ENCODE measurements at regions not wholly inside any gene's neighbourhood (a gene's known extent, or its start where the extent isn't known, plus 50 kb on each side); places are given as distances from the start of the nearest gene placed in this dataset.

DNA sequence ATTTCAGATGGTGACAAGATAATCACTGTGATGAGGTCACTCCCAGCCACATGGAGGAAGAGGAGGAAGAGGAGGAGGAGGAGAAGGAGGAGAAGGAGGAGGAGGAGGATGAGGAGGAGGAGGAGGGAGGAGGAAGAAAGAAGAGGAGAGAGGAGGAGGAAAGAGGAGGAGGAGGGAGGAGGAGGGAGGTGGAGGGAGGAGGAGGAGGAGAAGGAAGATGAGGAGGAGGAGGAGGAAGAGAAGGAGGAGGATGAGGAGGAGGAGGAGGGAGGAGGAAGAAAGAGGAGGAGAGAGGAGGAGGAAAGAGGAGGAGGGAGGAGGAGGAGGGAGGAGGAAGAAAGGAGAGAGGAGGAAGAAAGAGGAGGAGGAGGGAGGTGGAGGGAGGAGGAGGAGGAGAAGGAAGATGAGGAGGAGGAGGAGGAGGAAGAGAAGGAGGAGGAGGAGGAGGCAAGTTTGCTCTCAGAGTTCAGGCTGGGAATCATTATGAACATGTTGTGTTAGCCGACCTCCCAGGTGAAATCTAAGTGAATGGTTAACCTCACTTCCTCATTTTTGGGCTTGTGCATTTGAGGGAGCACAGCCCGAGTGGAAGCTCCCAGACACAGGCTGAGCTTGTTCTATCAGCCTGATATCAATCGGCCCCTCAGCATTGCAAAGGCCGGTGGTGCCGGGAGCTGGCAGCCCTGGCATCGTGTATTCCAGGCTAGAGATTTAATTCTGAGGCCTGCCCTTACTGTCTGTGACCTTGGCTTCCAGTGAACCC, 236.2 kb upstream of the PITRM1 start:
- DNase-seq, result no peak
- no peak overlapping the region for H3K27ac Mint-ChIP-seq
- no peaks in the 10 kb centered on the region for H3K36me3 Mint-ChIP-seq (ENCODE audit: low read depth)
- H3K9me3 Mint-ChIP-seq, result peaks cover 4% of the 10 kb centered on the region
- H3K4me1 Mint-ChIP-seq (ENCODE audit: low read depth), result no peaks in the 10 kb centered on the region
- peaks cover 9% of the 10 kb centered on the region for H3K27me3 Mint-ChIP-seq
- H3K4me3 Mint-ChIP-seq, result no peak overlapping the region

GRCh38 chr10:3407208-3407607, 234.6 kb upstream of the PITRM1 start:
- Mint-ChIP-seq H3K27ac (no peak overlapping the region), H3K27me3 (peaks cover 9% of the 10 kb centered on the region)

DNA sequence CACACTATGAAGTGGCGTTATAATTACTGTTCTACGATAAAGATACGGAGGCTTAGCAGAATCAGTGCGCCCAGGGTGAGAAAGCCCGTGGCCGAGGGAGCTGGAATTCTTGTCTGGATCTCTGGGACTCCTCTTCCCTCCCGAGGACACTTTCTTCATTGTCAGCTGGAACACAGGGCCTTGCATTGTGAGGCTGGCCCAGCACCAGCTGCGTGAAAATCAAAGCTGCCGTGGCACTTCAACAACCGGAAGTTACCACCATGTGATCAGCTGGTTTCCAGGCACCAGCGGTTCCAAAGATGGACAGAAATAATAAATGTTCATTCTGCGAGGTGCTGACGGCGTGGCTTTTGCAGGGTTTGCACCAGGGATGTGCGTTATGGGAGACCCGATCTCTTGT, 234.0 kb upstream of the PITRM1 start:
- DNase-seq, result no peak
- Mint-ChIP-seq H3K36me3 (ENCODE audit: low read depth) (no peaks in the 10 kb centered on the region), H3K9me3 (peaks cover 4% of the 10 kb centered on the region), H3K27ac (no peak overlapping the region), H3K4me1 (ENCODE audit: low read depth) (no peaks in the 10 kb centered on the region), H3K27me3 (peaks cover 9% of the 10 kb centered on the region), H3K4me3 (no peak overlapping the region)

More at GRCh38 chr10:3407208-3407607, 234.6 kb upstream of the PITRM1 start:
- peaks cover 4% of the 10 kb centered on the region for H3K9me3 Mint-ChIP-seq
- DNase-seq, result no peak
- no peak overlapping the region for H3K4me3 Mint-ChIP-seq
- H3K4me1 Mint-ChIP-seq (ENCODE audit: low read depth), result no peaks in the 10 kb centered on the region
- no peaks in the 10 kb centered on the region for H3K36me3 Mint-ChIP-seq (ENCODE audit: low read depth)

DNA sequence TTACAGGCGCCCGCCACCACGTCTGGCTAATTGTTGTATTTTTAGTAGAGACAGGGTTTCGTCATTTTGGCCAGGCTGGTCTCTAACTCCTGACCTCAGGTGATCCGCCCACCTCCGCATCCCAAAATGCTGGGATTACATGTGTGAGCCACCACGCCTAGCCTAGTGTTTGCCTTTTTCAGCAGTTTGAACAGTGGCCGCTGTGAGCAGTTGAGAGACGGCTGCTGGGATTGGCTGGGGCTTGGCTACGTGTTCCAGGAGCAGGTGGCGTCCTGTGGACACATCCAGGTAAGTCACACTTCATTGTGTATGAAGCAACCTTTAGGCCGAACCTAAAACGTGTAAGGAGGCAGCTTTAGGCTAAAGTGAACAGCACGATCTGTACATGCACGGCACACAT, 231.8 kb upstream of the PITRM1 start:
- Mint-ChIP-seq H3K27me3 (peaks cover 9% of the 10 kb centered on the region), H3K4me1 (ENCODE audit: low read depth) (no peaks in the 10 kb centered on the region), H3K36me3 (ENCODE audit: low read depth) (no peaks in the 10 kb centered on the region), H3K9me3 (no peaks in the 10 kb centered on the region), H3K27ac (no peak overlapping the region), H3K4me3 (no peak overlapping the region)
- no peak for DNase-seq

- H3K9me3 Mint-ChIP-seq, result no peaks in the 10 kb centered on the region
- H3K27me3 Mint-ChIP-seq, result peaks cover 10% of the 10 kb centered on the region
- no peak overlapping the region for H3K4me3 Mint-ChIP-seq
- no peak for DNase-seq
- H3K36me3 Mint-ChIP-seq (ENCODE audit: low read depth), result no peaks in the 10 kb centered on the region
- H3K27ac Mint-ChIP-seq, result no peak overlapping the region
- H3K4me1 Mint-ChIP-seq (ENCODE audit: low read depth), result no peaks in the 10 kb centered on the region
Observed at GRCh38 chr10:3402187-3402751, 229.7 kb upstream of the PITRM1 start.

DNA sequence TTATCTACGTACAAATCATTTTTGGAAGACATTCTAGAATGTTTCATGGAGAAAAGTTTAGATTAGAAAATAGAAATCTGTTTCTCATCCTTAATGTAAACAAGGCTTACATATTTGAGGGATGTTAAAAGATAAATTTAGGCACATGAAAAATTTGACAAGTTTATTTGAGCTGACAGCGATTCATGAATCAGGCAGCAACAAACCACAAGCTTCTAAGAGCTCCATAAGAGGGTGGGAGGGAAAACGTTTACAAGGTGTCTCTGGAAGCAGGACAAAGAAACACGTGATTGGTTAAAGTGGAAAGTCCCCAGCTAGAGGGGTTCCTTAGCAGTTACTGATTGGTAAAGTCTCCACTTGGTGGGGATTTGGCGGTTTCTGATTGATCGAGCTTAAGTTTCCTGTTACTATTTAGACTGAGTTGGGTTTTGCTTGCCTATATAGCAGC, 228.9 kb upstream of the PITRM1 start:
- H3K27ac Mint-ChIP-seq, result no peak overlapping the region
- H3K4me3 Mint-ChIP-seq, result no peak overlapping the region
- peaks cover 11% of the 10 kb centered on the region for H3K27me3 Mint-ChIP-seq
- DNase-seq, result no peak
- H3K36me3 Mint-ChIP-seq (ENCODE audit: low read depth), result no peaks in the 10 kb centered on the region
- H3K4me1 Mint-ChIP-seq (ENCODE audit: low read depth), result peaks cover 2% of the 10 kb centered on the region
- no peaks in the 10 kb centered on the region for H3K9me3 Mint-ChIP-seq

DNA sequence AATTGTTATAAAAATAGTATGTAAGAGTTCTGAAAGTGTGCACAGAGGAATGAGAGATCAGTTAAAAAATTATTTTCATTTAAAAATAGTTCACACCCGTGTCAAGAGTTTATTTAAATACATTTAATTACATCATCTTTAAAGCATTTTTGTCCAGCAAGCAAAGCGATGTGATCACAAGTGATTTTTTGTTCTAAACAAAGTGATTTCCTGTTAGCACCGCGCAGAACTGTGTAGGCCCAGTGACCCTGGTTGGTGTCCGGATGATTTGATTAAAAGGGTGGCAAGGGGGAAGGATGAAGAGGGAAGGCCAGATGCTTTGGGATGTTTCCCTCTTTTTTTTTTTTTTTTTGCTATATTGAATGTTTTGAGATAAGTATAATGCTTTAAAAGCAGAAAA, 227.8 kb upstream of the PITRM1 start:
- Mint-ChIP-seq H3K4me1 (ENCODE audit: low read depth) (peaks cover 3% of the 10 kb centered on the region), H3K27me3 (peaks cover 8% of the 10 kb centered on the region), H3K36me3 (ENCODE audit: low read depth) (no peaks in the 10 kb centered on the region), H3K4me3 (no peak overlapping the region), H3K9me3 (no peaks in the 10 kb centered on the region), H3K27ac (no peak overlapping the region)
- no peak for DNase-seq

DNA sequence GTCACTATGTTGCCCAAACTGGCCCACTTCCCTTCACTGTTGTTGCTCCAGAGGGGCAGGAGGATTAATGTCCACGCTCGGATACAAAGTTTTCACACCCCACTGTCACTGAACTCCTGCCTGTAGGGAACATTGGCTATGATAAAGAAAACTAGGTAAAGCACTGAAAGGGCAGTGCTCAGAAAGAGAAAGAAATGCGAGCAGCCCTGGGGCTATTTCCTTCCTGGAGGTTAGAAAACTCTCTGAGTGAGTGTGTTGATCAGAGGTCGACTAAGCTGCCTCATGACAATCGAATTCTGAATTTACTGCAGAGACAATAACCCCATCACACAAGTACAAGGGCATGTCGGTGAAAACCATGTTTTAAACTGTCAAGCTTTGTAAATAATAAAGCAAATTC, 227.2 kb upstream of the PITRM1 start:
- H3K36me3 Mint-ChIP-seq (ENCODE audit: low read depth), result no peaks in the 10 kb centered on the region
- no peak overlapping the region for H3K27ac Mint-ChIP-seq
- H3K4me1 Mint-ChIP-seq (ENCODE audit: low read depth), result peaks cover 3% of the 10 kb centered on the region
- peaks cover 9% of the 10 kb centered on the region for H3K27me3 Mint-ChIP-seq
- H3K4me3 Mint-ChIP-seq, result no peak overlapping the region
- no peak for DNase-seq
- H3K9me3 Mint-ChIP-seq, result peaks cover under 1% of the 10 kb centered on the region

DNA sequence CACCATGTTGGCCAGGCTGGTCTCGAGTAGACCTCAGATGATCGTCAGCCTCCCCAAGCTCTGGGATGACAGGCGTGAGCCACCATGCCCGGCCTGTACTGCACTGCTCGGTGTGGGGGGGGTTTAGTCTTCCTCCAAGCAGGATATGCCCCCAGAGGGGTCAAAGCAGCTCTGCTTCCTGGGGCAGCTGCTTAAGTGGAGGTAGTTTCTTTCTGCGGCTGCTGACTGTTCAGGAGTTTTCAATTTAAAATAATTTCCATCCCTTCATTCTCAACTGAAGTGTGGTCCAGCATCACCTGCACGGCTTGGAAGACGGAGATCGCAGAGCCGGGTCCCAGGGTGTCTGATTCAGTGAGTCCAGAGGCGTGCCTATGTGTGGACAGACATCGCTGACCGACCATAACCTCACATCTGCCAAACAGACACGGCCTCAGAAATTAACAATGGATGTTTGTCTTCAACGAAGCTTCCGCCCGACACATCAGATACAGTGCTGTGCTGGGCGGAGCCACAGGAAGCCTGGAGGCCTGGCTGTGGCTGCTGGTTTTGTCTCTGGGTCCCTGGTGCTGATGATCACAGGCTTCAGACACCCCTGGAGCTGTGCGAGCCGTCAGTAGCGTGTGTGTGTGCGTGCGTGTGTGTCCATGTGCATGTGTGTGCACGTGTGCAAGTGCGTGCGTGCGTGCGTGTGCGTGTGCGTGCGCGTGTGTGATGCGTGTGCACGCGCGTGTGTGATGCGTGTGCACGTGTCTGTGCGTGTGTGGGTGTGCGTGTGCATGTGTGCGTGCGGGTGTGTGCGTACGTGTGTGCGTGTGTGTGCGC, 226.5 kb upstream of the PITRM1 start:
- H3K27me3 Mint-ChIP-seq, result peaks cover 14% of the 10 kb centered on the region
- H3K9me3 Mint-ChIP-seq, result peaks cover 6% of the 10 kb centered on the region
- peaks cover 3% of the 10 kb centered on the region for H3K4me1 Mint-ChIP-seq (ENCODE audit: low read depth)
- no peak overlapping the region for H3K27ac Mint-ChIP-seq
- no peaks in the 10 kb centered on the region for H3K36me3 Mint-ChIP-seq (ENCODE audit: low read depth)
- no peak for DNase-seq
- no peak overlapping the region for H3K4me3 Mint-ChIP-seq

DNA sequence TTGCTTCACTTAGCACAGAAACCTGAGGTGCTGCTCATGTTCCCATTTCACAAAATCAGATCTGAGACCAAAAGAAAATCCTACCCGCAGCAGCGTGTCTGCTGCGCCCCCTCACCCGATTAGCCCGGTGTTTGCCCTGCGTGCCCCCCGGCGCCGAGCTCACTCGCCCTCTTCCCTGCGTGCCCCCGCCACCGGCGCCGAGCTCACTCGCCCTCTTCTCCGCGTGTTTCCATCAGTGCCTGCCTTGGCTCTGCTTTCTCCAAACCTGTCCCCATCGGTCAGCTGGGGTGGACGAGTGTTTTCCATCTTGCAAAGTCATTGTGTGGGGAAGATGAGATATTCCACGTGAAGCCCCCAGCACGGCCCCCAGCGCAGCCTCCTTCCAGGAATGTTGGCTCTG, 225.3 kb upstream of the PITRM1 start:
- H3K4me3 Mint-ChIP-seq, result no peak overlapping the region
- peaks cover 14% of the 10 kb centered on the region for H3K27me3 Mint-ChIP-seq
- no peak overlapping the region for H3K27ac Mint-ChIP-seq
- peaks cover 3% of the 10 kb centered on the region for H3K4me1 Mint-ChIP-seq (ENCODE audit: low read depth)
- H3K36me3 Mint-ChIP-seq (ENCODE audit: low read depth), result no peaks in the 10 kb centered on the region
- no peak for DNase-seq
- H3K9me3 Mint-ChIP-seq, result peaks cover 6% of the 10 kb centered on the region

DNA sequence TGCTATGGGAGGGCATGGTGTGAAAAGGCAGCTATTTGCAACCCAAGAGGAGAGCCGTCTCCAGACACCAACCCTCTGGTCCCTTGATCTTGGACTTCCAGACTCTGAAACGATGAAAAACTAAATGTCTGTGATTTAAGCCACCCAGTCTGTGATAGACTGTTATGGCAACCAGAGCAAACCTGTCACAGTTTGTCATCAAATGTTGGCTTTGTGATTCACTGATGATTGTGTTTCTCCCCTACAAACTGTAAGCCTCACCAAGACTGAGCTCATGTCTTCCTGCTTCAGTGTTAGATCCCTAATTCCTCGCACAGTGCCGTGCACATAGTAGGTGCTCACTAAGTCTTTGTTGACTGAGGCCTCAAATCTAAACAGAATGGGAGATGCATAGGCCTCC, 224.6 kb upstream of the PITRM1 start:
- peaks cover 6% of the 10 kb centered on the region for H3K9me3 Mint-ChIP-seq
- H3K27me3 Mint-ChIP-seq, result peaks cover 14% of the 10 kb centered on the region
- DNase-seq, result no peak
- H3K4me1 Mint-ChIP-seq (ENCODE audit: low read depth), result peaks cover 3% of the 10 kb centered on the region
- H3K27ac Mint-ChIP-seq, result no peak overlapping the region
- no peak overlapping the region for H3K4me3 Mint-ChIP-seq
- no peaks in the 10 kb centered on the region for H3K36me3 Mint-ChIP-seq (ENCODE audit: low read depth)

- peaks cover 6% of the 10 kb centered on the region for H3K9me3 Mint-ChIP-seq
- peaks cover 3% of the 10 kb centered on the region for H3K4me1 Mint-ChIP-seq (ENCODE audit: low read depth)
- H3K27ac Mint-ChIP-seq, result no peak overlapping the region
- no peak overlapping the region for H3K4me3 Mint-ChIP-seq
- DNase-seq, result no peak
- H3K27me3 Mint-ChIP-seq, result peaks cover 16% of the 10 kb centered on the region
- H3K36me3 Mint-ChIP-seq (ENCODE audit: low read depth), result no peaks in the 10 kb centered on the region
Observed at GRCh38 chr10:3396116-3396515, 223.5 kb upstream of the PITRM1 start.

GRCh38 chr10:3395458-3395861, 222.9 kb upstream of the PITRM1 start:
- no peak overlapping the region for H3K4me3 Mint-ChIP-seq
- H3K4me1 Mint-ChIP-seq (ENCODE audit: low read depth), result peaks cover 3% of the 10 kb centered on the region
- DNase-seq, result no peak
- peaks cover 6% of the 10 kb centered on the region for H3K9me3 Mint-ChIP-seq
- H3K27ac Mint-ChIP-seq, result no peak overlapping the region
- peaks cover 23% of the 10 kb centered on the region for H3K27me3 Mint-ChIP-seq
- H3K36me3 Mint-ChIP-seq (ENCODE audit: low read depth), result no peaks in the 10 kb centered on the region

- H3K27me3 Mint-ChIP-seq, result peaks cover 23% of the 10 kb centered on the region
- H3K4me3 Mint-ChIP-seq, result no peak overlapping the region
- peaks cover 3% of the 10 kb centered on the region for H3K4me1 Mint-ChIP-seq (ENCODE audit: low read depth)
- no peak overlapping the region for H3K27ac Mint-ChIP-seq
- DNase-seq, result no peak
- no peaks in the 10 kb centered on the region for H3K36me3 Mint-ChIP-seq (ENCODE audit: low read depth)
- H3K9me3 Mint-ChIP-seq, result peaks cover 6% of the 10 kb centered on the region
Observed at GRCh38 chr10:3395041-3395440, 222.5 kb upstream of the PITRM1 start.

DNA sequence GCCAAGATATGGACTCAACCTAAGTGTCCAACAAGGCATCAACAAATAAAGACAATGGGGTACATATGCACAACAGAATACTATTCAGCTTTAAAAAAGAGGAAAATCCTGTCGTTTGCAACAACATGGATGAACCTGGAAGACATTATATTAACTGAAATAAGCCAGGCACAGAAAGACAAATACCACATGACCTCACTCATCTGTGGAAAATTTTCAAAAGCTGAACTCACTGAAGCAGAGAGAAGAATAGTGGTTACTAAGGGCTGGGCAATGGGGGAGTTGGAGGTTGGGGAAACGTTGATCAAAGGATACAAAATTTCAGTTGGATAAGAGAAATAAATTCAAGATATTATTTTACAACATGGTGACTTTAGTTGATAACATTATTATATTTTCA, 221.4 kb upstream of the PITRM1 start:
- H3K9me3 Mint-ChIP-seq, result peaks cover 6% of the 10 kb centered on the region
- peaks cover 3% of the 10 kb centered on the region for H3K4me1 Mint-ChIP-seq (ENCODE audit: low read depth)
- no peak for DNase-seq
- peaks cover 23% of the 10 kb centered on the region for H3K27me3 Mint-ChIP-seq
- no peaks in the 10 kb centered on the region for H3K36me3 Mint-ChIP-seq (ENCODE audit: low read depth)
- H3K4me3 Mint-ChIP-seq, result no peak overlapping the region
- no peak overlapping the region for H3K27ac Mint-ChIP-seq

All from activated T-cell treated with anti-CD3 and anti-CD28 coated beads, Interleukin-2, amount 50 U/mL, for 24 hours (primary cell).